Osteocyte (in vitro differentiated cells): ENCODE measurements at regions not wholly inside any gene's neighbourhood (a gene's known extent, or its start where the extent isn't known, plus 50 kb on each side); places are given as distances from the start of the nearest gene placed in this dataset.

Experiments
- DNase-seq: peaks from one replicate; pipeline ENCODE4 v3.0.0; 2021; ENCODE audit warnings: mixed read lengths; ENCODE audit not compliant: unreplicated experiment; ENCODE audit errors: extremely low spot score
- H3K27ac Mint-ChIP-seq: one replicate; pipeline ENCODE4 v1.8.0; 2021; ENCODE audit warnings: mild to moderate bottlenecking, mixed read lengths; ENCODE audit not compliant: unreplicated experiment
- H3K27me3 Mint-ChIP-seq: one replicate; pipeline ENCODE4 v1.8.0; 2021; ENCODE audit warnings: mixed read lengths; ENCODE audit not compliant: unreplicated experiment
- H3K36me3 Mint-ChIP-seq: one replicate; pipeline ENCODE4 v1.8.0; 2021; ENCODE audit warnings: mixed read lengths; ENCODE audit not compliant: unreplicated experiment
- H3K4me1 Mint-ChIP-seq: one replicate; pipeline ENCODE4 v1.8.0; 2021; ENCODE audit warnings: mixed read lengths; ENCODE audit not compliant: unreplicated experiment
- H3K4me3 Mint-ChIP-seq: one replicate; pipeline ENCODE4 v1.8.0; 2021; ENCODE audit warnings: mild to moderate bottlenecking, moderate library complexity, mixed read lengths; ENCODE audit not compliant: unreplicated experiment
- H3K9me3 Mint-ChIP-seq: one replicate; pipeline ENCODE4 v1.8.0; 2021; ENCODE audit warnings: mixed read lengths; ENCODE audit not compliant: unreplicated experiment
- CTCF ChIP-seq: fragments of 200-600 bp; sonication (generic); IDR thresholded peaks from 2 replicates; pipeline ENCODE4 v1.5.0; 2021; ENCODE audit warnings: antibody characterized with exemption, mild to moderate bottlenecking, moderate library complexity

- H3K4me3 Mint-ChIP-seq: no peak overlapping the region
- peaks cover 5% of the 10 kb centered on the region for H3K36me3 Mint-ChIP-seq
- TF ChIP-seq CTCF: no peak
- H3K27ac Mint-ChIP-seq: no peak overlapping the region
- H3K27me3 Mint-ChIP-seq: no peaks in the 10 kb centered on the region
- peaks cover 43% of the 10 kb centered on the region for H3K9me3 Mint-ChIP-seq
- H3K4me1 Mint-ChIP-seq: peaks cover 15% of the 10 kb centered on the region
- no peak for DNase-seq
Measured at GRCh38 chr6:149185799-149186357, 131.6 kb upstream of the TAB2 start.

- H3K36me3 Mint-ChIP-seq: peaks cover 5% of the 10 kb centered on the region
- no peak overlapping the region for H3K27ac Mint-ChIP-seq
- no peaks in the 10 kb centered on the region for H3K27me3 Mint-ChIP-seq
- H3K9me3 Mint-ChIP-seq: peaks cover 43% of the 10 kb centered on the region
- H3K4me3 Mint-ChIP-seq: no peak overlapping the region
- peaks cover 15% of the 10 kb centered on the region for H3K4me1 Mint-ChIP-seq
- TF ChIP-seq CTCF: no peak
- no peak for DNase-seq
Measured at GRCh38 chr6:149186873-149187272, 130.6 kb upstream of the TAB2 start.

GRCh38 chr6:149190224-149190831, 127.2 kb upstream of the TAB2 start:
- peaks cover 32% of the 10 kb centered on the region for H3K9me3 Mint-ChIP-seq
- no peaks in the 10 kb centered on the region for H3K4me1 Mint-ChIP-seq
- no peak for DNase-seq
- H3K36me3 Mint-ChIP-seq: peaks cover 5% of the 10 kb centered on the region
- H3K27ac Mint-ChIP-seq: no peak overlapping the region
- H3K4me3 Mint-ChIP-seq: no peak overlapping the region
- no peaks in the 10 kb centered on the region for H3K27me3 Mint-ChIP-seq
- TF ChIP-seq CTCF: no peak

GRCh38 chr6:149194820-149195558, 122.5 kb upstream of the TAB2 start:
- TF ChIP-seq CTCF: no peak
- Mint-ChIP-seq H3K36me3 (no peaks in the 10 kb centered on the region), H3K4me1 (no peaks in the 10 kb centered on the region), H3K9me3 (peaks cover 5% of the 10 kb centered on the region), H3K27me3 (no peaks in the 10 kb centered on the region), H3K4me3 (no peak overlapping the region), H3K27ac (no peak overlapping the region)
- DNase-seq: no peak

- H3K9me3 Mint-ChIP-seq: peaks cover 5% of the 10 kb centered on the region
- no peak overlapping the region for H3K27ac Mint-ChIP-seq
- no peak overlapping the region for H3K4me3 Mint-ChIP-seq
- TF ChIP-seq CTCF: no peak
- peaks cover 2% of the 10 kb centered on the region for H3K4me1 Mint-ChIP-seq
- H3K36me3 Mint-ChIP-seq: no peaks in the 10 kb centered on the region
- H3K27me3 Mint-ChIP-seq: no peaks in the 10 kb centered on the region
- no peak for DNase-seq
Measured at GRCh38 chr6:149196091-149196490, 121.4 kb upstream of the TAB2 start.
